CD1c-positive myeloid dendritic cell (primary cell): ENCODE measurements at regions not wholly inside any gene's neighbourhood (a gene's known extent, or its start where the extent isn't known, plus 50 kb on each side); places are given as distances from the start of the nearest gene placed in this dataset.
"Not testable (repeated sequence)": the region's sequence is repeated elsewhere in the genome, so short reads cannot be mapped to it uniquely, and the experiment has no call there.

Experiments used
- DNase-seq: peaks from one replicate; pipeline ENCODE4 v3.0.0-alpha.2; 2016; ENCODE audit errors: extremely low spot score

DNA sequence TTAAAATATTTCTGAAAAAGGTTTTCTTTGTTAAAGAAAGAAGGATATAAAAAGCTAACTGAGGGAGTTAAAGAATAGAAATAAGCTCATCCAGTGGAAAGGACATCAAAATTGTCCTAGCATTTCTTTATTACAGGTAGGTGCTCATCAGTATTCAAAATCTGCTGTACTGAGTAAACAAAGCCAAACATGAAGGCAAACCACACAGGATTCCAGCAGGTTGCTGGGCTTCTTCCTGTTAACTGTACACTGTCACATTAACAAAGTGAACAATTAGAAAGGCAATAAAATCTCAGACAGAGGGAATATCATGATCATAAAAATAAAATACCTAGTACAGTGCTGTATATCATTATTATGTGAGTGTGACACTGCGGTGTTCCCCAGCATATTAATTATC is 1541.0 kb downstream of the SLITRK5 start:
- DNase-seq = no peak

DNA sequence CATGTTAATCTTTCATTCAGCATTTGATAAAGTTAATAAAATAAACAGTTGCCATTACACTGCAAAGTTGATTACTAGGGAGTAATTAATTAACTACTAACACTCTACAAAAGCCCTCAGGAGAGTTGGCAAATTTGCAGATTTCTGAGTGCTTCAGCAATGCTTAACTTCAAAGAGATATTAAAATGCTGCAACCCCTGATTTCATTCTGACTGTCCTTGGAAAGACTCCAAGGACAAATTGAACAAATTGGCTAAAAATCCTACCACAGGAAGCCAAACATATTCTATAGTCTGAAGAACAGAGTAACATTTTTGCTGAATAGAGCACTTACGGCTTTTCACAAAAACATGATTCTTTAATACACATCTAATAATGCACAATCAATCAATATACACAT is 1543.0 kb downstream of the SLITRK5 start:
- DNase-seq = no peak

DNA sequence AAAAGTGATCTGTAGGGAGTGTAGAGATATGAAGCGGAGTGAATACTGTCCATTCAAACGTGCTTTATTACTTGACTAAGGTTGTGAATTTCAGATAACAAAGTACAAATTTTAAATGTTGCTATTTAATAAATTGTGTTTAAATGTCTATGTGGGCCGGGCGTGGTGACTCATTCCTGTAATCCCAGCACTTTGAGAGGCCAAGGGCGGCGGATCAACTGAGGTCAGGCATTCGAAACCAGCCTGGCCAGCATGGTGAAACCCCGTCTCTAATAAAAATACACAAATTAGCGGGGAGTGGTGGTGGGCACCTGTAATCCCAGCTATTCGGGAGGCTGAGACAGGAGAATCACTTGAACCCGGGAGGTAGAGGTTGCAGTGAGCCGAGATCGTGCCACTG is 1544.1 kb downstream of the SLITRK5 start:
- DNase-seq = not testable (repeated sequence)

DNA sequence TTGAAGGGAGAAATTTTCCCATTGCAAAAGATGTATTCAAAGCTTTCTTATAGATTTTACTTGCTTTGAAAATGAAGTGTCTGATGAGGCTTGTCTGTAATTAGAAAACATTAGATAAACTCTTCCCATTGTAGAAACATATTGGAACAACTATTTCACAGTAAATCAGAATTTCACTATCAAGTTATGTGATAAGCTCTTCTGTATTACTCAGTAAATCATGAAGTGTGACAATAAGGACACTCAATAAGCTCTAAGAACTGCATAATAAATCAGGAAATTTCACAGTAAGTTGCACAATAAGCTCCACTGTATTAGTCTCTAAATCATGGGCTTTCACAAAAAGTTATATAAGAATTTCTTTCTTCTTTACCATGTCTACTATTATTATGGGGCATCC is 1546.6 kb downstream of the SLITRK5 start:
- DNase-seq = no peak

DNA sequence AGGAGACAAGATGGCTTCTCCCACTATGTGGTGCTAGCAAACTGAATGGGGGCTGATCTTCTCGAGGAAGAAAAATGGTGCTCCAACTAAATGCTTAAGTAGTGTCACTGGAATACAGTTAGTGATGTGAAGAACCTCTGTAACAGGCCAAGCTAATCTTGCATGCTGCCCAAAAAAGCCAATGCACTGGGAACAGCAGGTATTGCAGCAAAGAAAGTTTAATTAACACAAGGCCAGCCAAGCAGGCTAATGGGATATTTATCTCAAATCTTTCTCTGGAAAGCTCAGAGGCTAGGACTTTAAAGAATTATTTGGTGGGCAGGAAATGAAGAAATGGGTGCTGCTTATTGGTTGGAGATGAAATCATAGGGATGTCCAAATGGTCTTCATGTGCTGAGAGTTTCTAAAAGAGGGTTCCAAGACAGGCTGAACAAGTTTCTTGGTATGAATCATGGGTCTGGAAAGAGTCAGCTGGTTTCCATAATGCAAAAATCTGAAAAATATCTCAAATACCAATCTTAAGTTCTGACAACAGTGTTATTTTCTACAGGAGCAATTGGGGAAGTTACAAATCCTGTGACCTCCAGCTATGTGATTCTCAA is 1550.5 kb downstream of the SLITRK5 start:
- DNase-seq = no peak

DNA sequence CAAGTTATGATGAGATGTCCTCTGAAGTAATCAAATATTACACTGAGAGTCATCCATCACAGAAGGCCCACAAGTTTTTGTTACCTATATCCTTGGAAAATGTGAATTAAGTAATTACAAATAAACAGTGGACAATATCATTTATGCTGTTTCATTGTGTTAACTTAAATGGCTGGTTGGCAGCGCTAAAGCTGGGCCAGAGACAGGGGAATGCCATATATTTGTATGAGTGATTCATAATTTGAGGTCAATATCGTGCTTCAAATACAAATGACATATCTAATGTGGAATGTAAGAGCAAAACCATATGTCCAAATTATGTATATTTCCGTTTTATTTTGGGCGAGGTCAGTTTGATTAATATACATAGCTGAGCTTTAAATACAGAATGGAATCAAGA is 1556.2 kb downstream of the SLITRK5 start:
- no peak for DNase-seq

DNA sequence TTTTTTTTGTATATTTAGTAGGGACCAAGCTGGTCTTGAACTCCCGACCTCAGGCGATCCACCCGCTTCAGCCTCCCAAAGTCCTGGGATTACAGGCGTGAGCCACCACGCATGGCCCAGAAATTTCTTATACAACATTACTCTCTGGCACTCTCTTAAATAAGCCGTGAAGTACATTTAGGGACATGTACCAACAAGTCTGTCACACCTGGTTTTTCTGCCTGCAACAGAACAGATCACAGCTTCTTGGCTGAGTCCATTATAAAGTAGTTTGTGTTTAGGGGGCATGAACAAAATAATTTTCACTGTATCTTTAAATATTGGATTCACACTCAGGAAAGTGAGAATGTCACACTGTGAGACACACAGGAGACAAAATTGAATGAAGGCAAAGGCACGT is 1567.3 kb downstream of the SLITRK5 start:
- DNase-seq = no peak

DNA sequence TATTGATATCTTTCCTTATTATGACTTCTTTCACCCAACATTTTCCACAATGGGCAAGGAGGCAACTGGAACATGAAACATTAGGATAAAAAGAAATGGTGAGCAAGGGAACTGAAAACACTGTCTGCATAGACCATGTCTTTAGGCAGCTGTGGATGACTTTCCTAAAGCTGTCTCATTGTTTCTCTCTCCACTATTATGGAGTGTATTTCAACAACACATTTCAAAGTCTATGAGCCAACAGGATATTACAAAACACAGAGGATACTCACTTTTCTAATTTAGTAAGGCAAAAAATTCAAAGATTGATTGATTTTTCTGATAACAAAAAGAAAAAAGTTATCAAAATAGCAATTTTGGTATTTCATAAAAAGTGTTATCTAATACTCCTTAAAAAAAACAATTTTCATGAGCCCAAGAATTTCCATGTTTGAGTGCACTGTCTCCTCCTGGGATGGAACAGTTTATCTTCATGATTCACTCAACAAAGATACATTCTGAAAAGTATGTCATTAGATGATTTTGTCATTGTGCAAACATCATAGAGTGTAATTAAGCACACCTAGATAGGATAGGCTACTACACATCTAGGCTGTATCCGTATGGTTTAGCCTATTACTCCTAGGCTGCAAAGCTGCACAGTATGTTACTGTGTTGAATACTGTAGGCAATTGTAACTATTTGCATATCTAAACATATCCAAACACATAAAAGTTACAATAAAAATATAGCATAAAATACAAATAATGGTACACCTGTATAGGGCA is 1568.4 kb downstream of the SLITRK5 start:
- no peak for DNase-seq

DNA sequence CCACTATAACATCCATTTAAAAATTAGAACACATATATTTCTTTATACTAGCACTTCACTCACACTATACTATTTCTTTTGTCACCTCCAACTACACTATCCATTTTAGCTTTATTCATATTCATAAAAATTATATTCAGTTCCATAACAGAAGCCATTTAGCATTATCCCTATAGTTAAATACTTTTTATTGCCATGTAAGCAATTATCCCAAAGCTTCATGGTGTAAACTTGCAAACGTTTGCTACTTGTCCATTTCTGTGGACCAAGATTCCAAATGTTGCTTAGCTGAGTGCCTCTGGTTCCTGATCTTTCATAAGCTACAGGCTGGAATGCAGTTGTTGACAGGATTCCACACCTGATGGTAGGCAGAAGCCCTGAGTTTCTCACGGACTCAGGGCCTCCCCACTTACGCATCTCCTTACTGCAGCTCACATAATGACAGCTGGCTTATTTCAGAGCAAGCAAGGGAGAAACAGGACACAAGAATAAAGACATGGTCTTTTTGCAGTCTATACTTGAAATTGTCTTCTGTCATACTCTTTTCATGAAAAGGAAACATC is 1584.8 kb downstream of the SLITRK5 start:
- no peak for DNase-seq

DNA sequence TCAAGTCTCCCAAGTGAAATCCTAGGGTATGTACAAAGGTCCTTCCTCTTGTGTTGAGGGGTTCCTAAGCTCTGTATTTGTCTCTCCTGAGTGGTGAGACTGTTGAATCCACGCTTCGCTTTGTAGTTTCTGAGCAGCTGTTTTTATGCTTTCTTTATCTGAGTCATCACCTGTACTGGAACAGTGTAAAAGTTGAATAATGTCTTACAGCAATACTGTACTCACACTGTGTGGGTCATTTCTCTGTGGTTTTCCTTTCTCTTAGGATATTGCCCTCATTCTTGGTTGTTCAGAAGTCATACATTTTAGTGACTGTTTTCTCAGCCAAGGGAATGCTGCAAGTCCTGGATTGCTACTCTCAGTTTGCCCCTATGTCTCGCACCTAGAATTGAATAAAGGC is 1596.6 kb downstream of the SLITRK5 start:
- DNase-seq = no peak

DNA sequence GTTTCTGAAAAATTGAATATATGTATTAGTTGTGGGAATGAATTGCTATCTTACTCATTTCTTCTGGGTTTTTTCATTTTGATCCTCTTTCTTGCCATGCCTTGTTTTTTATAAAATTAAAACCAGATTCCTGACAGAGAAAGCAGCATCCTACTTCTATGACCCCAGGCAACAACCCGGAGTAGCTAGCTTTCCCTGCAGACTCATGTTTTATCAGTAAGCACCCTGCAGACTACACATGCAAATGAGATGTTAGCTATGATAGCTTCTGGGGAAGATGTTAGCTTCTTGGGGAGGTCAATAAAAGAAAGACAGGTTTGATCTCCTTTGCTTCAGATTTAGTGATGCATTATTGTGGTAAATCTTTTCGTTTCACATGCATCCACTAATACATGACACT is 1598.6 kb downstream of the SLITRK5 start:
- no peak for DNase-seq

DNA sequence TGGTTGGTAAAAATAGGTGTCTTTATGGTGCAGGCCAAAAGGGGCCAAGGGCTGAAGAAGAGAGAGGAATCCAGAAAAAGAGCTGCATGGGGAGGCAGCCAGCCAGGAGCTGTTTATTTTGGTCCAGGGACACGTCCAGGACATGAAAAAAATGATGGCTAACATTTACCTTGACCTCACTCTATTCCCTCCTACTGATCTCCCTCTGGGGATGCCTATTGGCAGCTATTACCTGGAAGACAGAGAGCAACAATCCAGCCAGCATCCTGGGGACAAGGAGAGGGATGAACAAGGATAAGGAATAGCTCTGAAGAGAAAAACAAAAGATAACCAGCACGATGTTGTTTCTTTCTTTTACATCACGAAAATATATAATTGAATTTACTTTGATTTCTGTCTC is 1599.6 kb downstream of the SLITRK5 start:
- DNase-seq = no peak

DNA sequence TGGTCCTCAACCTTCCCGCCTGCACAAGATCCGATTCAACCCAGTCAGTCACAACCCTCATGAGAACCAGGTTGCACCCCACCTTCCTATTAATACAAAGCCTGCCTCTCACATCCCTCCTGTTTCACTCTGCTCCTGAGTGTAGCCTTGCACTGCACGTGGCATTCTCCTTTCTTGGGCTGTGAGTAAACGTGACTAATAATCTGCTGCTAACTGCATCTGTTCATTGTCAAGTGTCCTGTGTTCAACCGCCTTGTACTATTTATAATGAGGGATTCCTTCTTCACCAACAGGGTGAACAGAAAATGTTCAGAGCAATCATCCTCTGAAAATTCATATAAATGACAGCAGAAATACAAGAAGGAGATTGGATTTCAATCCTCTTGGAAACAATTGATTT is 1608.2 kb downstream of the SLITRK5 start:
- no peak for DNase-seq

DNA sequence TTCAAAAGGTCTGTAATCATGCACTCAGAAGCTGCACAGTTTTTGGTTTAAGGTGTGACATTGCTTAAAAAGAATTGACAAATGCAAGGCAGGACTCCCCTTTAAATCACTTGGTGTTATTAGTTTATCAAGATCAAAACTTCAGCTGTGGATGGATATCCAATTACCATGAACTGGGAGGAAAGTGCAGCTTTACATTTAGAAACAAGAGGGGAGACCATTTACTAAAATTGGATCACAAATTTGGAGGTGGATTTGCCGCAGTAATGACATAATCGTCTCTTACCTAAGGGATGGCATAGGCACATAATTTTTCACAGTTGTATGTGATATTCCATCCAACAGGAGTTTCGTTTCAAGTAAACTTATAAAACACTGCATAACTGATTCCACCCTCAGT is 1610.2 kb downstream of the SLITRK5 start:
- no peak for DNase-seq

DNA sequence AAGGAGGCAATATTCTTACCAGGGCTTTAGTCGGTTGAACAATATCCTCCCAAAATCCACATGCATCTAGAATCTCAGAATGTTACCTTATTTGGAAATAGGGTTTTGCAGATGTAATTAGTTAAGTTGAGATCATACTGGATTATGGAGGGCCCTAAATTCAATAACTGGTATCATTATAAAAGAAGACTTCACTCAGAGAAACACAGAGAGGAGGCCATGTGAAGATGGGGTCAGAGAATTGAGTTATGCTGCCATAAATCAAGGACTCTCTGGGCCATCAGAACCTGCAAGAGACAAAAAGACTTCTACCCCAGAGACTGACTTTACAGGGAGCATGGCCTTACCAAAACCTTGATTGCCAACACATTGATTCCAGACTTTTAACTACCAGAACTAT is 1611.1 kb downstream of the SLITRK5 start:
- DNase-seq = no peak

DNA sequence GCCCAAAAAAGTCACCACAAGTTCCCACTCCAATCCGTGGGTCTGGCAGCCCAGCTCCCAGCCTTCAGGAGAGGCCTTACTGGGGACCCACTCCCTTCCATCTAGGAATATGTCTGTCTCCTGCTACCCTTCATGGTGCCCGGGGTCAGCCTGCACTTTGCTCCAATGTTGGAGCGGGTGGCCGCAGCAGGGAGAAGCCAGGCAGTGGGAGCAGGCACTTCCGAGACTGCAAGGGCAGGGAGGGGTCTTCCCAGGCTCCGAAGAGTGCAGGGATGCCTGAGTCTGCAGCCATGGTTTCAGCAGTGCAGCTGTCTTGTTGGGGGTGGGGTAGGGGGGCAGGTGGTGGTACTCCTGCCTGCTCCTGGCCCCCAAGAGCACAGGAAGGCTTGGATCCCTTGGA is 1616.2 kb downstream of the SLITRK5 start:
- no peak for DNase-seq

DNA sequence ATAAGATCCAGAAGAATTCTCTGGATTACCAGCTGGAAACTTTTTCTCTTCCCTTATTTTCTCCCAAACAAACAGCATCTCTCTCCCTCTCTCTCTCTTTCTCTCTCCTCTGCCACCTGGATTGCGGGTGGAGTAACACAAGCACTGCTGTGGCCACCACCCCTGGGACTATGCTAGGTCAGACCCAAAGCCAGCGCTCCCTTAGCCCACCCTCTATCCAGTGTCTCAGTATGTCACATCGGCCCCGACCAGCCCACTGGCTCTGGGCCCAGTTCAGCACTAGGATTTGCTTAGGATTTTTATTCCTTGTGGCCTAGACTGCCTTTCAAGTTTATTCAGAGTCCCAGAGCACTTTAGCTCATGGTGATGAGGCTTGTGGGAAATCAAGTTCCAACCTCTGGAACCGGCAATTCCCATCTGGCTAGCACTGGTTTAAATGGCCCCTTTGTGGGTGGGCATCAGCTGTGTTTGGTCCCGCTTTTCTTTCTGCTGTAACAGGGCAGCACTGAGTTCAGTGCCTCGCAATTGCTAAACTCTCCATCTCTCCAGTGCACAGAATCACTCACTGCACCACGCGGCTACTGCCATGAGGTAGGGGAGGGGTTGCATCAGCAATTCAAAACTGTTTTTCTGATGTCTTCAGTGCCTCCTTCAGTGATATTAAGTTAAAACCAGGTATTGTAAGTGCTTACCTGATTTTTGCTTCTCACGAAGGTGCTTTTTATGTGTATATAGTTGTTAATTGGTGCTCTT is 1623.1 kb downstream of the SLITRK5 start:
- no peak for DNase-seq

DNA sequence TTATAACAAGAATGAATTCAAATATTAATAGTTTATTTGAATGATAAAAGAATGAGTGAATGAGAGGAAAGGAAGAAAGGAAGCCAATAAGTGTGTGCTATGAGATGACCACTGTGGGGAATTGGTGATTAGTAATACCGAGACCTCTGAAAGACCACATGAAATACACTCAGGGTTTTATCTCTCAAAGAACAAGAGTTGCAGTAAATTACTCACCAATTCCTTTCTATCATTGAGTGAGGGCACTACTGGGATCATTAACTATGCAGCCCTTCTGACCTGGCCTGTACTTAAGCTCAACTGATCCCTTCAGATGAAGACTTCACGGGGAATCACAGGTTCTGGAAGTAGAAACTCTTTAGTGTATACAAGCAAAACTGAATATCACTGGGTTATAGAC is 1636.1 kb downstream of the SLITRK5 start:
- no peak for DNase-seq

DNA sequence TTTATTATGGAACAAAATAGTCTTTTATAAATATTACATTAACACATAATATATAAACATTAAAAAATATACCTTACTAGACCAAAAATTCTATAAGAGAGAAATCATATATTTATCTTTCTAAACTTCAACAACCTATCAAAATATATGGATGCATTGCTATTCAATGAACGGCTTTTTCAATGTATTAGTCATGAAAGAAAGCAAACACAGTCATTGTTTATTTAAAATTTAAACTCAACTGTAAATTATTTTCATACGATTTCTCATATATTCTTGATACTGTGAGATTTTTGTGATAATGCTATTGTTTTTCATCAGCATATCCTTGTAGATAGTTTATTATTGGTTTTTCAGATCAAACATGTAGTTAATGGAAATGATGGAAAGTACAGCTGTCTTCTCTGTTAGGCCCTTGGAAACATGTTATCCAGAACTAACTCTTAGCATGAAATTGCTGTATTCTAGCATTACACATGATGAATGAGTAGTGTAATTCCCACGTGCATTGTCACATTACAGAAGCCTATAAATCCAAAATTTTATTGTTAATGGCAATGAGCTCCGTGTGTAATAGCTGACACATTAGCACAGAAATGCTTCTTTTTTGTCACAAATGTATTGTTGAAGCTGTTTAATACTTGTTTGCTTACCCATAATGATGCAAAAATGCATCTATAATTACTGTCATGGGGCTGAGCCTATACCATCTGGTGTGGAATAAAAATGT is 1639.9 kb downstream of the SLITRK5 start:
- DNase-seq = no peak

DNA sequence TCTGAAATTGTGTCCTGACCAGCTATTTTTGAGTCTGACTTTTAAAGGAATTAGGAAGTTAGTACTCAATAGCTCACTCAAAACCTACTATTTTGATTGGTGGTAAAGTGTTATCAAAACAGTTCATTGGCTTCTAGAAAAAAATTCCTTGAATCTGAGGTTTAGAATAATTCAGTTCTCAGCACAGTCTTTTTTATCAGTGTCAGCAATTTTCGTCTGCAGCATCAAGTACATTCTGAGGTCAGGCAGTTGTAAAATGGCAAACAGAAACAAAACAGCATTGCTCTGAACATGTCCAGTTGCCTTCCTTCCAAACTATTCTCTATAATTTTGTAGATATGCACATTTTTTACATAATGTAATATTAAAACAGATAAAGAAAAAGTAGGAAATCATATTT is 1644.1 kb downstream of the SLITRK5 start:
- no peak for DNase-seq

DNA sequence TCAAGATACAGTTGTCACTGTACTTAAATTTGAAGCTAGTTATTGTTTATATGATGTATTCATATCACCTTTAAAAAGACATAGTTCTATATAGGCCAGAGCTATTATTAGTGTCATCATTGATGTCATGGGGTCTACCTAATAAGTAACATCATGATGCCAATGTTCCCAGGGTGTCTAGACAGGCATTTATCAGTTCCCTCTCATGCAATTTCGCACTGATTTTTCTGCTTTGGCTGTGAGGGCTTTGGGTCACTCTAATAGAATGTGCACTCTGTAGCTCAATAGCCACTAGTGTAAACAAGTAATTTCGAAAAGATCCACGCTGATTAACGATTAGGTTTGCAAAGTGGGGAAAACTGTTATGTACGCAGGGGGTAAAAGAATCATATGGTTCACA is 1651.3 kb downstream of the SLITRK5 start:
- DNase-seq = no peak

DNA sequence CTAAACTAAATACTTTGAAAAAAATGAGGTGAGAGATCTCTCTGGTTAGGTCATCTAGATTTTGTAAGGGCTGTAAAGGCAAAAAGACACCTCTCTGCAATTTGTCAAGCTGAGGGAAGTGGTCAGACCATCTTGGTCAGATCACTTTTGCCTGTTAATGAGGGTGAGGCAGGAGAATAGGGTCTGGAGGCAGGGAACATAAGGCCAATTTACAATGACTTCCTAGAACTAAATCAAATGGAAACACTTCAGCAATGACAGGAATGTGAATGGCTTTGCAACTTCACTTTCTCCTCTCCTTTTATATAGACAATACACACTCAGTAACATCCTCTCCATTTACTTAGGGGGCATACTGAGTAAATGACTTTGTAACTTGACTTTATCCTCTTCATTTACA is 1653.4 kb downstream of the SLITRK5 start:
- no peak for DNase-seq
